ENCODE measurements at regions not wholly inside any gene's neighbourhood (a gene's known extent, or its start where the extent isn't known, plus 50 kb on each side); places are given as distances from the start of the nearest gene placed in this dataset.

- TF ChIP-seq, protein P1, sequence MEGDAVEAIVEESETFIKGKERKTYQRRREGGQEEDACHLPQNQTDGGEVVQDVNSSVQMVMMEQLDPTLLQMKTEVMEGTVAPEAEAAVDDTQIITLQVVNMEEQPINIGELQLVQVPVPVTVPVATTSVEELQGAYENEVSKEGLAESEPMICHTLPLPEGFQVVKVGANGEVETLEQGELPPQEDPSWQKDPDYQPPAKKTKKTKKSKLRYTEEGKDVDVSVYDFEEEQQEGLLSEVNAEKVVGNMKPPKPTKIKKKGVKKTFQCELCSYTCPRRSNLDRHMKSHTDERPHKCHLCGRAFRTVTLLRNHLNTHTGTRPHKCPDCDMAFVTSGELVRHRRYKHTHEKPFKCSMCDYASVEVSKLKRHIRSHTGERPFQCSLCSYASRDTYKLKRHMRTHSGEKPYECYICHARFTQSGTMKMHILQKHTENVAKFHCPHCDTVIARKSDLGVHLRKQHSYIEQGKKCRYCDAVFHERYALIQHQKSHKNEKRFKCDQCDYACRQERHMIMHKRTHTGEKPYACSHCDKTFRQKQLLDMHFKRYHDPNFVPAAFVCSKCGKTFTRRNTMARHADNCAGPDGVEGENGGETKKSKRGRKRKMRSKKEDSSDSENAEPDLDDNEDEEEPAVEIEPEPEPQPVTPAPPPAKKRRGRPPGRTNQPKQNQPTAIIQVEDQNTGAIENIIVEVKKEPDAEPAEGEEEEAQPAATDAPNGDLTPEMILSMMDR (IDR thresholded peaks at IDR 0.05) = no peak
- no peak for TF ChIP-seq POLR2A (IDR thresholded peaks at IDR 0.05)
- no peak for TF ChIP-seq EP300 (IDR thresholded peaks at IDR 0.05; ENCODE audit: low read depth)
- no peak for TF ChIP-seq POLR2AphosphoS5 (IDR thresholded peaks at IDR 0.05)
These were observed 329.3 kb downstream of the FGFR2 start for GRCh38 chr10:121268863-121269432.
